T-helper 2 cell (primary cell): ENCODE measurements at regions not wholly inside any gene's neighbourhood (a gene's known extent, or its start where the extent isn't known, plus 50 kb on each side); places are given as distances from the start of the nearest gene placed in this dataset.

Source experiments
- DNase-seq, 5 experiments: peaks; one replicate each; pipeline versions ENCODE4 v3.0.0 to v3.0.0-alpha.2; 2012 to 2022

GRCh38 chr12:88994971-88995370 lies 357.3 kb downstream of the DUSP6 start:
- no peak for DNase-seq

DNA sequence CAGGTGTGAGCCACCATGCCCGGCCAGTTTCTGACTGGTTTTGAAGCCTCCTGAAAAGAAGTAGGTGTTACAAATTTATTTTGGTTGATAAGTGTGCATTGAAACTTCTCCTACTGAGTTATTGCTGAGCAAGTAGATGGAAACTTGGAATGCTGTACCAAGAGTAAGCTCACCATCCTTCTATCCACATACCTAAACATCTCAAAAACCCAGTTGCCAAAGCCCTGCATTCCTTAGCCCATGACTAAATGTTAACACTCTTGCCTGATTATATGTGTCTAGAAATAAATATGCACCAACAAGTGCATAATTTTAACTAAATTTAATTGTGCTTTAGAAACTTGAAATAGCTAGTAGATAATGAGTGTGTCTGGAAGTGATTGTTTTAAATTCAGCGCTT lies 357.8 kb downstream of the DUSP6 start:
- no peak for DNase-seq

- peak in 1 of 5 experiments; percentile 23 for DNase-seq
Measured at GRCh38 chr12:88993651-88994050, 358.6 kb downstream of the DUSP6 start.

DNA sequence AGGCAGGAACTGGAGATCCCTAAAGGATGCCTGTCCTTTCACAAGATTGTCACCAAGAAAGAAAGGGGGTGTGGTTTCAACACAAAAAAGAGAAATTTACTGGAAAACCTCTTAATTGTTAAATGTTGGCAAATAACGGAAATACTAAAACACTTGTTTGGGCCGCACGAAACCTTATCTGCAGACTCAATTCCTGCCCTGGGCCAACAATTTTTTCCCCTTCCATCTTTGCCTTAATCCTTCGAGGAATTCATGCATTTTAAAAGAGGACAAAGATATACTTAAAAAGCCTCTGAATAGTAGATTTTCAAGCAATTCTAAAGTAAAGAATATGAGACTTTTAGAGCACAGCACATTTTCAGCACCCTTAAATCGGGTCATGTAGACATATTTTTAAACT lies 366.2 kb downstream of the DUSP6 start:
- DNase-seq = no peak

DNA sequence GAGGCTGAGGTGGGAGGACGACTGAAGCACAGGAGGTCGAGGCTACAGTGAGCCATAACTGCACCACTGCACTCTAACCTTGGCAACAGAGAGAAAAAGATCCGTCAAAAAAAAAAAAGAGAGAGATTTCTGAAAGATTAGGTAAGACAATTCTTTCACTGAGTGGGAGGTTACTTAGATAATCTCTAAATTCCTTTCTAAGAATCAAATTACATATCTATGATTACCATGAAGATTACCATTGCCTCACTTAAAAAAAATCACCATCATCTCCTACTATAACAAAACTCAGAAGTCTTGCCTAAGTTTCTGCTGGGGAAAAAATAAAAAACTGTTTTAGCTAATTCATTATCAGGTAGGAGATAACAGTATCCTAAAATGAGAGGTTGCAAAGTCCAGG lies 366.7 kb downstream of the DUSP6 start:
- no peak for DNase-seq

- DNase-seq = no peak
Measured at GRCh38 chr12:88985011-88985410, 367.3 kb downstream of the DUSP6 start.

DNA sequence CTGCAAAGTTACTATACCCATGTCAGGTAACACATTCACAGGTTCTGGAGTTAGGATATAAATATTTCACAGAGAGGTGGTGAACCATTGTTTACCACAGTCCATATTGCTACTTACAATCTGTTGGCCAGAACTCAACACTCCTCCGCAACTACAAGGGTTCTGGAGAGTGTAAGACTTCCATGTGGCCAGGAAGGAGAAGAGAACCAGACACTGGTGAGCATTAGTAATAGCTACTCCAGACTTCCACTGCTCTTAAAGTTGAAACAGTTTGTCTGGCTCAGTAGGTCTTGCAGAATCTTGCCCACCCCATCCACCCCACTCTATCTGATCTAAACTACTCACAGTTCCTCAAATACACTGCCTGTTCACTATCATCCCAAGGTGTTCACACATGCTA lies 369.6 kb downstream of the DUSP6 start:
- DNase-seq = no peak

DNA sequence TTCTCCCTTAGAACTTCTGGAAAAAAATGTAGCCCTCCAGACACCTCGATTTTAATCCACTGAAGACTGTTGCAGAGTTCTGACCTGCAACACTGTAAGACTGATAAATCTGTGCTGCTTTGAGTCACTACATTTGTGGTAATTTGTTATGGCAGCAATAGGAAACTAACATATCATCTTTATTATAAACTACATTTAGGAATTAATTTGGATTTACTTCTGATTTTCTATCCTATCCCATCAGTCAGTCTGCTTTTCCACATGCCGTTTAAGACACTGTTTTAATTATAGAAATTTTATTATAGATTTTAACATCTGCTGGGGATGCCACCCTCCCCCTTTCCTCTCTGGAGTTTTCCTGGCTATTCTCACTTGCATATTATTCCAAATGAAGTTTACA lies 375.2 kb downstream of the DUSP6 start:
- DNase-seq = no peak

- no peak for DNase-seq
Measured at GRCh38 chr12:88973998-88974397, 378.3 kb downstream of the DUSP6 start.

DNA sequence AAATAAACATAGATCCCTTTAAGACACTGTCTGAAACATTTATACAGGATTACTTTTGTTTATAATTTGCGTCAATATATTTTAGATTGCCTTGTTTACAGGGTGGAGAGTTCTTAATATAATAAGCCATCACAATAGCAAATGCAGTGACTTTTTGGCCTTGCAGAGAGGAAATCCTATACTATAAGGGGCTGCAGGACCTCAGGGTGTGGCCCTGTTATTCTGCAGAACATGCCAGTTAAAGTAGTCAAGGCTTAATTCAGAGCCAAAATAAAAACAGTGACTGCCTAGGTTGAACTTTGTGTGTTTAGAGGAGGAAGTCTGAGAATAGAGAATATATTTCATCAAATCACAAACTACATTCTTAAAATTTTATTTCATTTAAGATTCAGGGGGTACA lies 381.6 kb downstream of the DUSP6 start:
- DNase-seq = no peak

GRCh38 chr12:88969127-88969526 lies 383.2 kb downstream of the DUSP6 start:
- DNase-seq = no peak

DNA sequence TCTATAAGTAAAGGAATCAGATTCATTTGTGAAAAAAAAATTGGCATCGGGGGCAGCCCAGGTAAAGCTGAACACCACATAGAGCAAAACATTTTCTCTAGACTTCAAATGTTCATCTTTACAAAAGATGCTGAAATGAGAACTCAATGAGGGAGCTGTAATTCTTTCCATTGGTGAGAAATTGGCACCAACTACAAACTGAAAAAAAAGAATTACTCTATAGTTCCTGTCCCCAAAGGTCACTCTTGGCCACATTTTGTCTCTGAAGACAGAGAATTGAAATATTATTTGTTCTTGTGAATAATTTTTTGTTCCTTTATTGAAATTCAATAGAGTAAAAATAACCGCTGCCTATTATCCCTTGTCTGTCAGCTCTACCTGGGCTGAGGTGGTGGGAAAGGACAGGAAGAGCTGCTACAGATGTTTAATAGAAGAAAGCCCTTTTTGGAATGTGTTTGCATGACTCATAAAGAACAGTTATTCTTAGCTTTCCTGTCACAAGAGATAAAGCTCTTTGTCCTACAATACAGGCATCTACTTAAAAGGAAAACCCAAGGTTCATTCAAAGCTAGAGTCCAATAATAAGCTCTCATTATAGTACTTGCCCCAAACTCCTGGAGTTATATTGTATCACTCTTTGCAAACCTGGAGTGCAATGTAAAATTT lies 380.1 kb upstream of the KITLG start:
- no peak for DNase-seq

- DNase-seq = no peak
Measured at GRCh38 chr12:88958946-88959345, 378.7 kb upstream of the KITLG start.

DNA sequence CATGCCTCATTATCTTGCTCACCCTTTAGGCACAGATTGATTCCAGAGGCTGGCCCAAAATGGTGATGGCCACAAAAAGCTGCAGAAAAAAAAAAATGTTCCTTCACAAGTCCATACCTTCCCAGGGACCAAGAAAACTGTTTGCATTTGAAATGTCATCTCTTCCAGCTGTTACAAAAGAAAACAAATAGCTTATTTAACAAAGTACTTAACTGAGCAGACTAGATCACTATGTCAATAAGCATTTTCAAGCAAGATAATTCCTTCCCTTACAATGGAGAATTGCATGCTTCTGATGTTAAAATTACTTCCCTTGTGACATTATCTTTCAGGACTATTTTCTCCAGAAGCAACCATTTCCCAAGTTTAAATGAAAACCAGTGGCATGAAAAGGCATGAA lies 377.9 kb upstream of the KITLG start:
- no peak for DNase-seq

- no peak for DNase-seq
Measured at GRCh38 chr12:88957358-88957757, 377.1 kb upstream of the KITLG start.

GRCh38 chr12:88955531-88955930 lies 375.3 kb upstream of the KITLG start:
- DNase-seq = no peak

DNA sequence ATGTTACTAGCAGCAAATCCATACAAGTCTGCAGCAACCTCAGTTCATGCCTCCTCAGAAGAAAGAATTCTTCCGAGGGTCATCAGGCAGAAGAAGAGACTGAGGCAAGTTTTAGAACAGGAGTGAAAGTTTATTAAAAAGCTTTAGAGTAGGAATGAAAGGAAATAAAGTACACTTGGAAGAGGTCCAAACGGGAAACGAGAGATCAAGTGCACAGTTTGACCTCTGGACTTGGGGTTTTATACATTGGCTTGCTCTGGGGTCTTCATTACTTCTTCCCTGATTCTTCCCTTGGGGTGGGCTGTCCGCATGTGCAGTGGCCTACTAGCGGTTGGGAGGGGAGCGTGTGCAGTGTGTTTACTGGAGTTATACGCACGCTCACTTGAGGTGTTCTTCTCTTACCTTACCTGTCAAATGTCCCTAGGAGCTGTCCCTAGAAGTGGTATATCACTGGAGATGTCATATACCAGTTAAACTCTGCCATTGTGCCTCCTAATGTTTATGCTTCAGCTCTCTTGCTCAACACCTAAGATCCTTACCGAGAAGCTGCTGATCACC lies 372.8 kb upstream of the KITLG start:
- DNase-seq = no peak

- no peak for DNase-seq
Measured at GRCh38 chr12:88952562-88952942, 372.3 kb upstream of the KITLG start.

GRCh38 chr12:88951860-88952561 lies 371.7 kb upstream of the KITLG start:
- no peak for DNase-seq

DNA sequence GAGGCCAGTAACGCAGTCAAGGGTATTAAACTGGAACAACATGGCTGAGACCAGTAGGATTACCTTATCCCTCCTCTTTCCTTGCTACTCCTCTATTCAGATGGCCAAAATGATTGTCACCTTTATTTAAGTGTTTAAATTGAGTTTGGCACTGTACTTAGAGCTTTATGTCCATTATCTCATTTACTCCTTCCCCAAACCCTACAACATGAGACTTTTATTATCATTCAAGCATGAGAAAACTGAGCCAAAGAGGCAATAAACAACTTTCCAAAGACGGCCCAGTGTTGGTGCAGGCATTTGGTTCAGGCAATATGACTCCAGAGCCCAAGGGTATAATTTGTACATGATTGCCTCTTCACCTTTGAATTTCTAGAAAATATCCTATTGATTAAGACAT lies 370.9 kb upstream of the KITLG start:
- DNase-seq = no peak

DNA sequence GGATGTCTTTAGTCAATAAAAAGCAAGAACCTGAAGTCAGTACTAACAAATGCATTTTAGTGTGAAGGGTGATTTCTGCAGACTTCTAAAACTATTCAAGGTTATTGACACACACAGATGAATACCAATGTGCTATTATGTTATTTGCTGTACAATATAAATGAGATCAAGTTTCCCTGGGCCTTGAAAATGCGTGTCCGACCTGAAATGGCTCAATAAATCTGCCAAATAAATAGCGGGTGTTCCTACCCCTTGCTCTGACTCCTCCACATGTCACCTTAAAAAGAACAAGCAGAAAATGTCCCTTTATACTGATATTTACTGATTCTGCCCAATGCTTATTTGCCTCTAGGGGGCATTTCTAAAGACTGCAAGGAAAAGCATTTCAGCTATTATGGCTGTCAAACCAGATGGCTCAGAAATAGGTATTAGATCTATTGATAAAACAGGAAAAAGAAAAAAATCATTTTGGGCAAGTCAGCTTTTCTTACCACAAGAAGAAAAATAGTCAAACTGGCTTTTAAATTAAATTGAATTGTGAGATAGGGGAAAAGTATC lies 367.3 kb upstream of the KITLG start:
- DNase-seq = no peak

GRCh38 chr12:88946372-88946997 lies 366.2 kb upstream of the KITLG start:
- DNase-seq = peak in 1 of 5 experiments; percentile 1

DNA sequence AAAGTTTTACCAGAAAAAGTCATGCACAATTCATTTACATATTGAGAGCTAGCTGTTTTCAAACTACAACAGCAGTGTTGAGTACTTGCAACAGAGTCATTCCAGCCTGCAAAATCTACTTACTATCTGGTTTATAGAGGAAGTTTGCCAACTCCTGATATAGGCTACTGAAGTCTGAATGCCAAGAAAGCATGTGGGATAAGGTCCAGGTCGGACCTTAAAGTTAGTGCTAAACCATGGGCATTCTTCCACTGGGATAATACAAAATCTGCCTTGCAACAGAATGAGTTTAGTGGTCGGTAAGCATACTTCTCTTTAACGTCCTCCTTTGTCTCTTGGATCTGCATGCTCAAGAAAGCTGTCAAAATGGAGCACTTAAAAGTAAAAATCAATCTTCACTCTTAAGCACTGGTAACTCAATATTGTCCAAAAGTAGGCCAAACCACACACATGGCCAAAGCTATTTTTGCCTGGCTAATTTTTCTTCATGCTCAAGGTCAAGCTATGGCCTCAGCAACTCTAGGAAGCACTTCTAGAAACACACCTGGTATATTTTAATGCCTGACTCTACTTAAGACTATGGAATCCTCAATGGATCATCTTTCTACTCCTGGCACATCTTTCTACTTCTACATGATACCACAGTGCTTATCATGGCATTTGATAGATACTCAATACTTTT lies 364.9 kb upstream of the KITLG start:
- no peak for DNase-seq
